Esophagus squamous epithelium (tissue), 4 donors: ENCODE measurements at regions not wholly inside any gene's neighbourhood (a gene's known extent, or its start where the extent isn't known, plus 50 kb on each side); places are given as distances from the start of the nearest gene placed in this dataset.

Experiments used
- CTCF ChIP-seq, 6 experiments: fragments of 450-650 bp in 4 of 6; fragments of 200-600 bp in 2 of 6; sonication (generic) in 2 of 6; IDR thresholded peaks; one replicate each; pipeline ENCODE4 v1.5.1; 2016 to 2019; ENCODE audit warnings: antibody characterized with exemption in 6 of 6, mild to moderate bottlenecking in 4 of 6, moderate library complexity in 4 of 6
- POLR2A ChIP-seq, 4 donors: fragments of 450-650 bp; IDR thresholded peaks; one replicate each; pipeline ENCODE4 v1.6.1; 2017; ENCODE audit warnings: antibody characterized with exemption in 4 of 4, mild to moderate bottlenecking in 4 of 4, moderate library complexity in 3 of 4

- TF ChIP-seq CTCF (IDR thresholded peaks at IDR 0.05) (no peak), POLR2A (IDR thresholded peaks at IDR 0.05) (no peak)
Measured at GRCh38 chr18:4578449-4578848, 123.3 kb upstream of the DLGAP1 start.
